CD4-positive, CD25-positive, alpha-beta regulatory T cell (primary cell): ENCODE measurements at regions not wholly inside any gene's neighbourhood (a gene's known extent, or its start where the extent isn't known, plus 50 kb on each side); places are given as distances from the start of the nearest gene placed in this dataset.

Source experiments
- ATAC-seq, 2 donors: fragments of 150-1000 bp; cut with Tn5 transposase; one replicate each; pipeline ENCODE4 v1.10.0; 2021; ENCODE audit warnings: low read depth in 2 of 2, moderate number of reproducible peaks in 2 of 2, moderate library complexity in 1 of 2
- DNase-seq, 3 donors: peaks; one replicate each; pipeline versions ENCODE4 v3.0.0 to v3.0.0-alpha.2; 2012 to 2022; ENCODE audit warnings: mixed read lengths in 1 of 3
- H3K27ac ChIP-seq: one replicate; pipeline ENCODE4 v1.7.0; 2013; ENCODE audit warnings: mild to moderate bottlenecking, low read length; ENCODE audit not compliant: insufficient read depth, poor library complexity, severe bottlenecking
- H3K27me3 ChIP-seq: one replicate; pipeline ENCODE4 v1.7.0; 2013; ENCODE audit warnings: low read length; ENCODE audit not compliant: control insufficient read depth, insufficient read depth
- H3K36me3 ChIP-seq: one replicate; pipeline ENCODE4 v1.7.0; 2013; ENCODE audit warnings: mild to moderate bottlenecking, low read length, moderate library complexity; ENCODE audit not compliant: control insufficient read depth, insufficient read depth
- H3K4me1 ChIP-seq: 2 replicates; pipeline ENCODE4 v1.7.0; 2013; ENCODE audit warnings: mild to moderate bottlenecking, low read length; ENCODE audit not compliant: insufficient read depth, control insufficient read depth, poor library complexity, severe bottlenecking
- H3K4me3 ChIP-seq: one replicate; pipeline ENCODE4 v1.7.0; 2013; ENCODE audit warnings: low read depth, mild to moderate bottlenecking, low read length, moderate library complexity
- H3K9me3 ChIP-seq, 2 experiments: 1 replicate in 1 of 2; 2 replicates in 1 of 2; pipeline ENCODE4 v1.7.0; 2013; ENCODE audit warnings: low read length in 2 of 2, mild to moderate bottlenecking in 1 of 2, moderate library complexity in 1 of 2; ENCODE audit not compliant: control insufficient read depth in 2 of 2
- H3K27ac Mint-ChIP-seq, 3 donors: one replicate each; pipeline ENCODE4 v1.8.0; 2020 to 2022; ENCODE audit warnings: mild to moderate bottlenecking in 3 of 3, mixed read lengths in 3 of 3, moderate library complexity in 2 of 3
- H3K27me3 Mint-ChIP-seq: one replicate; pipeline ENCODE4 v1.8.0; 2022; ENCODE audit warnings: mild to moderate bottlenecking, mixed read lengths
- H3K36me3 Mint-ChIP-seq: one replicate; pipeline ENCODE4 v1.8.0; 2020; ENCODE audit warnings: mixed read lengths
- H3K4me1 Mint-ChIP-seq, 4 donors: one replicate each; pipeline ENCODE4 v1.8.0; 2020 to 2022; ENCODE audit warnings: mixed read lengths in 4 of 4, mild to moderate bottlenecking in 1 of 4
- H3K4me3 Mint-ChIP-seq, 4 donors: one replicate each; pipeline ENCODE4 v1.8.0; 2020 to 2022; ENCODE audit warnings: mild to moderate bottlenecking in 4 of 4, mixed read lengths in 4 of 4, moderate library complexity in 3 of 4
- H3K9me3 Mint-ChIP-seq, 7 donors: one replicate each; pipeline ENCODE4 v1.8.0; 2020 to 2022; ENCODE audit warnings: mixed read lengths in 7 of 7, mild to moderate bottlenecking in 3 of 7, moderate library complexity in 2 of 7

GRCh38 chr12:84218406-84218805 is 694.2 kb downstream of the SLC6A15 start:
- Histone ChIP-seq H3K9me3 (peaks cover 0 to 4% of the 10 kb centered on the region in 2 experiments), H3K36me3 (no peaks in the 10 kb centered on the region), H3K4me3 (no peak overlapping the region), H3K27me3 (no peaks in the 10 kb centered on the region), H3K27ac (no peak overlapping the region), H3K4me1 (no peaks in the 10 kb centered on the region)
- H3K4me3 Mint-ChIP-seq = no peak overlapping the region
- no peaks in the 10 kb centered on the region for H3K27me3 Mint-ChIP-seq
- DNase-seq (no peak), ATAC-seq (no peak)
- H3K4me1 Mint-ChIP-seq = no peaks in the 10 kb centered on the region
- H3K9me3 Mint-ChIP-seq = peaks cover 0 to 4% (median 0%) of the 10 kb centered on the region in 7 donors
- H3K36me3 Mint-ChIP-seq = no peaks in the 10 kb centered on the region
- H3K27ac Mint-ChIP-seq = no peak overlapping the region

- Mint-ChIP-seq H3K4me1 (no peaks in the 10 kb centered on the region), H3K36me3 (no peaks in the 10 kb centered on the region), H3K9me3 (peaks cover 1 to 11% (median 5%) of the 10 kb centered on the region in 7 donors), H3K4me3 (no peak overlapping the region), H3K27ac (no peak overlapping the region), H3K27me3 (no peaks in the 10 kb centered on the region)
- no peak for DNase-seq
- Histone ChIP-seq H3K27me3 (no peaks in the 10 kb centered on the region), H3K4me3 (no peak overlapping the region), H3K36me3 (no peaks in the 10 kb centered on the region), H3K27ac (no peak overlapping the region), H3K9me3 (no peaks in the 10 kb centered on the region), H3K4me1 (no peaks in the 10 kb centered on the region)
- ATAC-seq = no peak
Measured at GRCh38 chr12:84201976-84202375, 710.6 kb downstream of the SLC6A15 start.

GRCh38 chr12:84198294-84198946 is 714.2 kb downstream of the SLC6A15 start:
- no peak overlapping the region for H3K4me3 Mint-ChIP-seq
- no peaks in the 10 kb centered on the region for H3K27me3 Mint-ChIP-seq
- H3K27ac Mint-ChIP-seq = no peak overlapping the region
- H3K4me1 ChIP-seq = no peaks in the 10 kb centered on the region
- no peaks in the 10 kb centered on the region for H3K4me1 Mint-ChIP-seq
- no peak overlapping the region for H3K4me3 ChIP-seq
- no peaks in the 10 kb centered on the region for H3K36me3 ChIP-seq
- H3K9me3 ChIP-seq = no peaks in the 10 kb centered on the region
- DNase-seq = no peak
- H3K27ac ChIP-seq = no peak overlapping the region
- ATAC-seq = no peak
- H3K27me3 ChIP-seq = no peaks in the 10 kb centered on the region
- H3K9me3 Mint-ChIP-seq = peaks cover 1 to 37% (median 8%) of the 10 kb centered on the region in 7 donors
- no peaks in the 10 kb centered on the region for H3K36me3 Mint-ChIP-seq

- no peak for ATAC-seq
- Mint-ChIP-seq H3K27ac (no peak overlapping the region), H3K36me3 (no peaks in the 10 kb centered on the region), H3K4me3 (no peak overlapping the region), H3K4me1 (no peaks in the 10 kb centered on the region), H3K27me3 (no peaks in the 10 kb centered on the region), H3K9me3 (peaks cover 0 to 48% (median 8%) of the 10 kb centered on the region in 7 donors)
- Histone ChIP-seq H3K36me3 (no peaks in the 10 kb centered on the region), H3K4me1 (no peaks in the 10 kb centered on the region), H3K9me3 (no peaks in the 10 kb centered on the region), H3K27ac (no peak overlapping the region), H3K27me3 (no peaks in the 10 kb centered on the region), H3K4me3 (no peak overlapping the region)
- no peak for DNase-seq
Measured at GRCh38 chr12:84191779-84192178, 720.8 kb downstream of the SLC6A15 start.

- Histone ChIP-seq H3K27ac (no peak overlapping the region), H3K27me3 (no peaks in the 10 kb centered on the region), H3K36me3 (no peaks in the 10 kb centered on the region), H3K9me3 (no peaks in the 10 kb centered on the region), H3K4me3 (no peak overlapping the region), H3K4me1 (no peaks in the 10 kb centered on the region)
- Mint-ChIP-seq H3K27ac (no peak overlapping the region), H3K9me3 (peaks cover 0 to 20% (median 3%) of the 10 kb centered on the region in 7 donors), H3K36me3 (no peaks in the 10 kb centered on the region), H3K4me3 (no peak overlapping the region), H3K27me3 (no peaks in the 10 kb centered on the region), H3K4me1 (no peaks in the 10 kb centered on the region)
- ATAC-seq (no peak), DNase-seq (no peak)
Measured at GRCh38 chr12:84186433-84186832, 726.2 kb downstream of the SLC6A15 start.

- no peaks in the 10 kb centered on the region for H3K4me1 Mint-ChIP-seq
- Histone ChIP-seq H3K27ac (no peak overlapping the region), H3K4me3 (no peak overlapping the region), H3K27me3 (no peaks in the 10 kb centered on the region), H3K9me3 (no peaks in the 10 kb centered on the region), H3K4me1 (no peaks in the 10 kb centered on the region), H3K36me3 (no peaks in the 10 kb centered on the region)
- no peak overlapping the region for H3K27ac Mint-ChIP-seq
- H3K9me3 Mint-ChIP-seq = peaks cover 0 to 9% (median 3%) of the 10 kb centered on the region in 7 donors
- no peaks in the 10 kb centered on the region for H3K36me3 Mint-ChIP-seq
- no peak for DNase-seq
- no peak overlapping the region for H3K4me3 Mint-ChIP-seq
- ATAC-seq = no peak
- H3K27me3 Mint-ChIP-seq = no peaks in the 10 kb centered on the region
Measured at GRCh38 chr12:84183576-84183975, 729.0 kb downstream of the SLC6A15 start.

GRCh38 chr12:84174115-84174514 is 738.5 kb downstream of the SLC6A15 start:
- Histone ChIP-seq H3K4me3 (no peak overlapping the region), H3K4me1 (no peaks in the 10 kb centered on the region), H3K27me3 (no peaks in the 10 kb centered on the region), H3K9me3 (peaks cover 3 to 6% of the 10 kb centered on the region in 2 experiments), H3K36me3 (no peaks in the 10 kb centered on the region), H3K27ac (no peak overlapping the region)
- no peaks in the 10 kb centered on the region for H3K4me1 Mint-ChIP-seq
- peaks cover 0 to 8% (median 2%) of the 10 kb centered on the region in 7 donors for H3K9me3 Mint-ChIP-seq
- ATAC-seq = no peak
- no peak overlapping the region for H3K4me3 Mint-ChIP-seq
- DNase-seq = no peak
- no peaks in the 10 kb centered on the region for H3K36me3 Mint-ChIP-seq
- no peaks in the 10 kb centered on the region for H3K27me3 Mint-ChIP-seq
- H3K27ac Mint-ChIP-seq = no peak overlapping the region

- no peak for DNase-seq
- Histone ChIP-seq H3K27ac (no peak overlapping the region), H3K4me1 (no peaks in the 10 kb centered on the region), H3K4me3 (no peak overlapping the region), H3K36me3 (no peaks in the 10 kb centered on the region), H3K27me3 (no peaks in the 10 kb centered on the region), H3K9me3 (peaks cover 3 to 6% of the 10 kb centered on the region in 2 experiments)
- ATAC-seq = no peak
- Mint-ChIP-seq H3K27ac (no peak overlapping the region), H3K27me3 (no peaks in the 10 kb centered on the region), H3K9me3 (peaks cover 0 to 8% (median 0%) of the 10 kb centered on the region in 7 donors), H3K36me3 (no peaks in the 10 kb centered on the region), H3K4me3 (no peak overlapping the region), H3K4me1 (no peaks in the 10 kb centered on the region)
Measured at GRCh38 chr12:84172823-84173424, 739.7 kb downstream of the SLC6A15 start.
